GM21576 (cell line): ENCODE measurements at regions not wholly inside any gene's neighbourhood (a gene's known extent, or its start where the extent isn't known, plus 50 kb on each side); places are given as distances from the start of the nearest gene placed in this dataset.

ENCODE experiments used
- ATAC-seq: cut with Tn5 transposase; IDR thresholded peaks from one replicate; pipeline ENCODE4 v1.9.1; 2021; ENCODE audit warnings: mild to moderate bottlenecking, moderate library complexity; ENCODE audit not compliant: unreplicated experiment

GRCh38 chr14:99065551-99065950, 206.4 kb downstream of the BCL11B start:
- no peak for ATAC-seq

GRCh38 chr14:99066378-99066777, 205.6 kb downstream of the BCL11B start:
- ATAC-seq = no peak

- no peak for ATAC-seq
These were observed 204.7 kb downstream of the BCL11B start for GRCh38 chr14:99067141-99067920.

GRCh38 chr14:99067927-99068326, 204.1 kb downstream of the BCL11B start:
- ATAC-seq = no peak

- no peak for ATAC-seq
These were observed 202.1 kb downstream of the BCL11B start for GRCh38 chr14:99069946-99070345.

GRCh38 chr14:99072433-99072832, 199.6 kb downstream of the BCL11B start:
- ATAC-seq = no peak

GRCh38 chr14:99072956-99073355, 199.0 kb downstream of the BCL11B start:
- no peak for ATAC-seq

GRCh38 chr14:99073431-99073830, 198.6 kb downstream of the BCL11B start:
- no peak for ATAC-seq

- ATAC-seq = no peak
These were observed 196.9 kb downstream of the BCL11B start for GRCh38 chr14:99075061-99075460.

GRCh38 chr14:99075771-99076375, 196.1 kb downstream of the BCL11B start:
- no peak for ATAC-seq

- no peak for ATAC-seq
These were observed 194.7 kb downstream of the BCL11B start for GRCh38 chr14:99077076-99077843.

- no peak for ATAC-seq
These were observed 194.2 kb downstream of the BCL11B start for GRCh38 chr14:99077844-99078236.

- no peak for ATAC-seq
These were observed 193.6 kb downstream of the BCL11B start for GRCh38 chr14:99078426-99078825.

- no peak for ATAC-seq
These were observed 192.8 kb downstream of the BCL11B start for GRCh38 chr14:99079061-99079727.

GRCh38 chr14:99080306-99080705, 191.7 kb downstream of the BCL11B start:
- no peak for ATAC-seq

GRCh38 chr14:99081156-99081765, 190.7 kb downstream of the BCL11B start:
- ATAC-seq = no peak

GRCh38 chr14:99081880-99082279, 190.1 kb downstream of the BCL11B start:
- ATAC-seq = no peak

- ATAC-seq = no peak
These were observed 178.2 kb downstream of the BCL11B start for GRCh38 chr14:99093532-99094517.

- no peak for ATAC-seq
These were observed 177.1 kb downstream of the BCL11B start for GRCh38 chr14:99094901-99095300.

- no peak for ATAC-seq
These were observed 176.6 kb downstream of the BCL11B start for GRCh38 chr14:99095369-99095768.
